GM12878 (cell line): ENCODE measurements at regions not wholly inside any gene's neighbourhood (a gene's known extent, or its start where the extent isn't known, plus 50 kb on each side); places are given as distances from the start of the nearest gene placed in this dataset.

Experiments
- ATAC-seq: fragments of 200-7000 bp; cut with Tn5 transposase; 3 replicates; pipeline ENCODE4 v1.9.1; 2020; ENCODE audit warnings: mild to moderate bottlenecking, moderate library complexity
- BruUV-seq: library from RNA; stranded (reverse); fragments of 400-500 nt; replicated peaks from 2 replicates; lab custom pipeline; 2021; lab: Mats Ljungman, UMichigan
- CTCF ChIA-PET: fragments of 300-600 bp; sonication (Branson Sonifier 250); formaldehyde crosslinking; extraction: SDS; loops from one replicate; lab custom pipeline; 2021; ENCODE audit warnings: inconsistent platforms; lab: Yijun Ruan, JAX
- POLR2A ChIA-PET: fragments of 350-600 bp; formaldehyde crosslinking; extraction: SDS; loops from one replicate; lab custom pipeline; 2021; ENCODE audit warnings: inconsistent platforms; lab: Charles Lee
- RAD21 ChIA-PET: fragments of 300-600 bp; sonication (Branson Sonifier 250); formaldehyde crosslinking; loops from one replicate; lab custom pipeline; 2023; ENCODE audit warnings: antibody characterized with exemption; ENCODE audit not compliant: unreplicated experiment; lab: Charles Lee
- SMC1A ChIA-PET: fragments of 300-600 bp; sonication (Branson Sonifier 250); formaldehyde crosslinking; loops from one replicate; lab custom pipeline; 2023; ENCODE audit not compliant: unreplicated experiment, uncharacterized antibody; lab: Charles Lee
- DNase-seq: peaks from one replicate; pipeline ENCODE4 v3.0.0-alpha.2; 2011; ENCODE audit warnings: low read depth, low spot score
- FAIRE-seq: peaks from 3 replicates; lab custom pipeline; 2011; peaks lifted over from hg19 to GRCh38; lab: Jason Lieb, UNC
- H2AFZ ChIP-seq: 2 replicates; pipeline ENCODE4 v1.6.0; 2011; ENCODE audit warnings: low read depth, low read length, control low read depth; ENCODE audit not compliant: control insufficient read depth
- H3K27ac ChIP-seq: 2 replicates; pipeline ENCODE4 v1.5.1; 2011; ENCODE audit warnings: control low read depth; ENCODE audit not compliant: control insufficient read depth, insufficient read depth
- H3K27me3 ChIP-seq, 2 experiments: replicated peaks in 1 of 2; 2 replicates each; pipeline versions ENCODE4 v1.6.0 to v1.6.1; 2011; ENCODE audit warnings: low read length in 1 of 2; ENCODE audit not compliant: control insufficient read depth in 2 of 2, insufficient read depth in 2 of 2
- H3K36me3 ChIP-seq, 2 experiments: 2 replicates each; pipeline ENCODE4 v1.5.1; 2011; ENCODE audit warnings: low read length in 1 of 2; ENCODE audit not compliant: control insufficient read depth in 2 of 2, insufficient read depth in 2 of 2
- H3K4me1 ChIP-seq: 2 replicates; pipeline ENCODE4 v1.6.1; 2011; ENCODE audit warnings: mild to moderate bottlenecking, low read length, moderate library complexity, mixed read lengths; ENCODE audit not compliant: control insufficient read depth, insufficient read depth
- H3K4me2 ChIP-seq: 2 replicates; pipeline ENCODE4 v1.6.0; 2011; ENCODE audit warnings: control low read depth; ENCODE audit not compliant: control insufficient read depth, insufficient read depth
- H3K4me3 ChIP-seq: fragments of 200-600 bp; sonication (generic); 2 replicates; pipeline ENCODE4 v1.5.1; 2016
- H3K79me2 ChIP-seq: 2 replicates; pipeline ENCODE4 v1.6.0; 2011; ENCODE audit warnings: low read length; ENCODE audit not compliant: control insufficient read depth, insufficient read depth
- H3K9ac ChIP-seq: 2 replicates; pipeline ENCODE4 v1.8.0; 2011; ENCODE audit warnings: low read length, control low read depth, mixed read lengths; ENCODE audit not compliant: control insufficient read depth, insufficient read depth
- H3K9me3 ChIP-seq: replicated peaks from 3 replicates; pipeline ENCODE4 v1.5.1; 2011; ENCODE audit warnings: mild to moderate bottlenecking, low read length; ENCODE audit not compliant: control insufficient read depth, insufficient read depth
- H4K20me1 ChIP-seq: 2 replicates; pipeline ENCODE4 v1.6.0; 2011; ENCODE audit not compliant: control insufficient read depth, insufficient read depth
- ETV6 ChIP-seq, 2 experiments: fragments of 450-650 bp in 1 of 2; IDR thresholded peaks in 1 of 2; conservative IDR thresholded peaks in 1 of 2; 2 replicates each; pipeline ENCODE4 v1.6.1; 2014; ENCODE audit warnings: antibody characterized with exemption in 1 of 2, borderline replicate concordance in 1 of 2, low read depth in 1 of 2, mild to moderate bottlenecking in 1 of 2, moderate library complexity in 1 of 2
- KDM1A ChIP-seq: fragments of 200-600 bp; sonication (generic); IDR thresholded peaks from 2 replicates; pipeline ENCODE4 v1.6.1; 2016; ENCODE audit warnings: borderline replicate concordance
- MEF2A ChIP-seq: IDR thresholded peaks from 2 replicates; pipeline ENCODE4 v1.6.1; 2011; ENCODE audit warnings: low read depth, mild to moderate bottlenecking, low read length, moderate library complexity; ENCODE audit not compliant: insufficient read depth
- NR2C2 ChIP-seq: IDR thresholded peaks from 2 replicates; pipeline ENCODE4 v1.6.1; 2011; ENCODE audit warnings: borderline replicate concordance, low read depth; ENCODE audit not compliant: control insufficient read depth, insufficient read length
- NRF1 ChIP-seq: conservative IDR thresholded peaks from 2 replicates; pipeline ENCODE4 v1.6.1; 2011; ENCODE audit warnings: mild to moderate bottlenecking, low read depth, low read length, improper control_type of control experiment
- PML ChIP-seq: IDR thresholded peaks from 2 replicates; pipeline ENCODE4 v1.6.1; 2012; ENCODE audit warnings: low read length, inconsistent platforms
- POLR2AphosphoS5 ChIP-seq: IDR thresholded peaks from 2 replicates; pipeline ENCODE4 v1.6.1; 2011; ENCODE audit warnings: mild to moderate bottlenecking, low read length, inconsistent platforms
- STAT1 ChIP-seq: fragments of 450-650 bp; conservative IDR thresholded peaks from 2 replicates; pipeline ENCODE4 v1.6.1; 2014; ENCODE audit warnings: antibody characterized with exemption, mild to moderate bottlenecking
- TCF12 ChIP-seq: IDR thresholded peaks from 2 replicates; pipeline ENCODE4 v1.6.1; 2011; ENCODE audit warnings: low read depth, mild to moderate bottlenecking, low read length
- YBX1 ChIP-seq: fragments of 450-650 bp; IDR thresholded peaks from 2 replicates; pipeline ENCODE4 v1.6.1; 2016; ENCODE audit warnings: antibody characterized with exemption
- WGBS: methylation state at CpG from one replicate; pipeline ENCODE4 v1.1.6; 2016; ENCODE audit warnings: low lambda C conversion rate; ENCODE audit not compliant: insufficient replicate concordance, insufficient coverage; ENCODE audit errors: missing lambda C conversion rate; 5-methylcytosine and 5-hydroxymethylcytosine counted together
- in situ Hi-C: fragments of 300-500 bp; cut with MboI; formaldehyde crosslinking; loops from 9 replicates; pipeline ENCODE4 v1.14.3; 2018; ENCODE audit warnings: mixed read lengths
- intact Hi-C: fragments of 100-400 bp; cut with micrococcal nuclease; formaldehyde crosslinking; loops from one replicate; pipeline ENCODE4 v1.14.2; 2022; ENCODE audit not compliant: unreplicated experiment
- TF ChIP-seq, protein P1 (sequence below): fragments of 450-650 bp; IDR thresholded peaks from 2 replicates; pipeline ENCODE4 v1.6.1; 2016; ENCODE audit warnings: mild to moderate bottlenecking
- TF ChIP-seq, protein P2 (sequence below): fragments of 450-650 bp; IDR thresholded peaks from 2 replicates; pipeline ENCODE4 v1.6.1; 2017; ENCODE audit warnings: mild to moderate bottlenecking
- TF ChIP-seq, protein P3 (sequence below): fragments of 450-650 bp; IDR thresholded peaks from 2 replicates; pipeline ENCODE4 v1.6.1; 2017; ENCODE audit warnings: mild to moderate bottlenecking, moderate library complexity
- TF ChIP-seq, protein P4 (sequence below): fragments of 450-650 bp; IDR thresholded peaks from 2 replicates; pipeline ENCODE4 v1.6.1; 2018; ENCODE audit warnings: mild to moderate bottlenecking, low read depth, moderate library complexity; ENCODE audit not compliant: partially characterized antibody

- WGBS = 74% methylated on average over 4 of the region's 5 CpGs
- no peak overlapping the region for H2AFZ ChIP-seq
- ChIA-PET SMC1A (no interaction called here), RAD21 (no interaction called here), POLR2A (interaction anchor here (0.6 kb wide), 1 partner anchor 46 kb away, joined by 3 read pairs; no protein-coding TSS in a partner anchor), CTCF (no interaction called here)
- H3K9me3 ChIP-seq = no peaks in the 10 kb centered on the region
- in situ Hi-C loops (no loop called here), intact Hi-C loops (no loop called here)
- no TSS peak for BruUV-seq
- no peaks in the 10 kb centered on the region for H3K4me1 ChIP-seq
- no peak overlapping the region for H3K4me3 ChIP-seq
- no peak for DNase-seq
- no peaks in the 10 kb centered on the region for H4K20me1 ChIP-seq
- ATAC-seq = no peak
- FAIRE-seq = no peak
- H3K9ac ChIP-seq = no peak overlapping the region
- no peak overlapping the region for H3K27ac ChIP-seq
- no peaks in the 10 kb centered on the region for H3K27me3 ChIP-seq
- H3K36me3 ChIP-seq = no peaks in the 10 kb centered on the region
- H3K4me2 ChIP-seq = no peak overlapping the region
- H3K79me2 ChIP-seq = no peaks in the 10 kb centered on the region
- no peak for TF ChIP-seq KDM1A
- no peak for TF ChIP-seq STAT1
- no peak for TF ChIP-seq MEF2A
- TF ChIP-seq POLR2AphosphoS5 = no peak
- no peak for TF ChIP-seq ETV6 (conservative IDR thresholded peaks at IDR 0.05 in 1 of 2, IDR thresholded peaks at IDR 0.05 in 1 of 2; ENCODE audit: borderline replicate concordance in 1 of 2, low read depth in 1 of 2)
- TF ChIP-seq, protein P1, sequence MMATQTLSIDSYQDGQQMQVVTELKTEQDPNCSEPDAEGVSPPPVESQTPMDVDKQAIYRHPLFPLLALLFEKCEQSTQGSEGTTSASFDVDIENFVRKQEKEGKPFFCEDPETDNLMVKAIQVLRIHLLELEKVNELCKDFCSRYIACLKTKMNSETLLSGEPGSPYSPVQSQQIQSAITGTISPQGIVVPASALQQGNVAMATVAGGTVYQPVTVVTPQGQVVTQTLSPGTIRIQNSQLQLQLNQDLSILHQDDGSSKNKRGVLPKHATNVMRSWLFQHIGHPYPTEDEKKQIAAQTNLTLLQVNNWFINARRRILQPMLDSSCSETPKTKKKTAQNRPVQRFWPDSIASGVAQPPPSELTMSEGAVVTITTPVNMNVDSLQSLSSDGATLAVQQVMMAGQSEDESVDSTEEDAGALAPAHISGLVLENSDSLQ = no peak
- TF ChIP-seq YBX1 = no peak
- TF ChIP-seq, protein P2, sequence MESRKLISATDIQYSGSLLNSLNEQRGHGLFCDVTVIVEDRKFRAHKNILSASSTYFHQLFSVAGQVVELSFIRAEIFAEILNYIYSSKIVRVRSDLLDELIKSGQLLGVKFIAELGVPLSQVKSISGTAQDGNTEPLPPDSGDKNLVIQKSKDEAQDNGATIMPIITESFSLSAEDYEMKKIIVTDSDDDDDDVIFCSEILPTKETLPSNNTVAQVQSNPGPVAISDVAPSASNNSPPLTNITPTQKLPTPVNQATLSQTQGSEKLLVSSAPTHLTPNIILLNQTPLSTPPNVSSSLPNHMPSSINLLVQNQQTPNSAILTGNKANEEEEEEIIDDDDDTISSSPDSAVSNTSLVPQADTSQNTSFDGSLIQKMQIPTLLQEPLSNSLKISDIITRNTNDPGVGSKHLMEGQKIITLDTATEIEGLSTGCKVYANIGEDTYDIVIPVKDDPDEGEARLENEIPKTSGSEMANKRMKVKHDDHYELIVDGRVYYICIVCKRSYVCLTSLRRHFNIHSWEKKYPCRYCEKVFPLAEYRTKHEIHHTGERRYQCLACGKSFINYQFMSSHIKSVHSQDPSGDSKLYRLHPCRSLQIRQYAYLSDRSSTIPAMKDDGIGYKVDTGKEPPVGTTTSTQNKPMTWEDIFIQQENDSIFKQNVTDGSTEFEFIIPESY = no peak
- TF ChIP-seq TCF12 = no peak
- TF ChIP-seq, protein P3, sequence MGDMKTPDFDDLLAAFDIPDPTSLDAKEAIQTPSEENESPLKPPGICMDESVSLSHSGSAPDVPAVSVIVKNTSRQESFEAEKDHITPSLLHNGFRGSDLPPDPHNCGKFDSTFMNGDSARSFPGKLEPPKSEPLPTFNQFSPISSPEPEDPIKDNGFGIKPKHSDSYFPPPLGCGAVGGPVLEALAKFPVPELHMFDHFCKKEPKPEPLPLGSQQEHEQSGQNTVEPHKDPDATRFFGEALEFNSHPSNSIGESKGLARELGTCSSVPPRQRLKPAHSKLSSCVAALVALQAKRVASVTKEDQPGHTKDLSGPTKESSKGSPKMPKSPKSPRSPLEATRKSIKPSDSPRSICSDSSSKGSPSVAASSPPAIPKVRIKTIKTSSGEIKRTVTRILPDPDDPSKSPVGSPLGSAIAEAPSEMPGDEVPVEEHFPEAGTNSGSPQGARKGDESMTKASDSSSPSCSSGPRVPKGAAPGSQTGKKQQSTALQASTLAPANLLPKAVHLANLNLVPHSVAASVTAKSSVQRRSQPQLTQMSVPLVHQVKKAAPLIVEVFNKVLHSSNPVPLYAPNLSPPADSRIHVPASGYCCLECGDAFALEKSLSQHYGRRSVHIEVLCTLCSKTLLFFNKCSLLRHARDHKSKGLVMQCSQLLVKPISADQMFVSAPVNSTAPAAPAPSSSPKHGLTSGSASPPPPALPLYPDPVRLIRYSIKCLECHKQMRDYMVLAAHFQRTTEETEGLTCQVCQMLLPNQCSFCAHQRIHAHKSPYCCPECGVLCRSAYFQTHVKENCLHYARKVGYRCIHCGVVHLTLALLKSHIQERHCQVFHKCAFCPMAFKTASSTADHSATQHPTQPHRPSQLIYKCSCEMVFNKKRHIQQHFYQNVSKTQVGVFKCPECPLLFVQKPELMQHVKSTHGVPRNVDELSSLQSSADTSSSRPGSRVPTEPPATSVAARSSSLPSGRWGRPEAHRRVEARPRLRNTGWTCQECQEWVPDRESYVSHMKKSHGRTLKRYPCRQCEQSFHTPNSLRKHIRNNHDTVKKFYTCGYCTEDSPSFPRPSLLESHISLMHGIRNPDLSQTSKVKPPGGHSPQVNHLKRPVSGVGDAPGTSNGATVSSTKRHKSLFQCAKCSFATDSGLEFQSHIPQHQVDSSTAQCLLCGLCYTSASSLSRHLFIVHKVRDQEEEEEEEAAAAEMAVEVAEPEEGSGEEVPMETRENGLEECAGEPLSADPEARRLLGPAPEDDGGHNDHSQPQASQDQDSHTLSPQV = no peak
- TF ChIP-seq NR2C2 = no peak
- TF ChIP-seq NRF1 = no peak
- TF ChIP-seq, protein P4, sequence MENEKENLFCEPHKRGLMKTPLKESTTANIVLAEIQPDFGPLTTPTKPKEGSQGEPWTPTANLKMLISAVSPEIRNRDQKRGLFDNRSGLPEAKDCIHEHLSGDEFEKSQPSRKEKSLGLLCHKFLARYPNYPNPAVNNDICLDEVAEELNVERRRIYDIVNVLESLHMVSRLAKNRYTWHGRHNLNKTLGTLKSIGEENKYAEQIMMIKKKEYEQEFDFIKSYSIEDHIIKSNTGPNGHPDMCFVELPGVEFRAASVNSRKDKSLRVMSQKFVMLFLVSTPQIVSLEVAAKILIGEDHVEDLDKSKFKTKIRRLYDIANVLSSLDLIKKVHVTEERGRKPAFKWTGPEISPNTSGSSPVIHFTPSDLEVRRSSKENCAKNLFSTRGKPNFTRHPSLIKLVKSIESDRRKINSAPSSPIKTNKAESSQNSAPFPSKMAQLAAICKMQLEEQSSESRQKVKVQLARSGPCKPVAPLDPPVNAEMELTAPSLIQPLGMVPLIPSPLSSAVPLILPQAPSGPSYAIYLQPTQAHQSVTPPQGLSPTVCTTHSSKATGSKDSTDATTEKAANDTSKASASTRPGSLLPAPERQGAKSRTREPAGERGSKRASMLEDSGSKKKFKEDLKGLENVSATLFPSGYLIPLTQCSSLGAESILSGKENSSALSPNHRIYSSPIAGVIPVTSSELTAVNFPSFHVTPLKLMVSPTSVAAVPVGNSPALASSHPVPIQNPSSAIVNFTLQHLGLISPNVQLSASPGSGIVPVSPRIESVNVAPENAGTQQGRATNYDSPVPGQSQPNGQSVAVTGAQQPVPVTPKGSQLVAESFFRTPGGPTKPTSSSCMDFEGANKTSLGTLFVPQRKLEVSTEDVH = no peak
- no peak for TF ChIP-seq PML
Observed at GRCh38 chr3:30084316-30084715, 522.1 kb upstream of the TGFBR2 start.
